ENCODE measurements at regions not wholly inside any gene's neighbourhood (a gene's known extent, or its start where the extent isn't known, plus 50 kb on each side); places are given as distances from the start of the nearest gene placed in this dataset.

- no peak for DNase-seq
Measured at GRCh38 chr21:17440969-17441368, 71.9 kb upstream of the CXADR start.

DNA sequence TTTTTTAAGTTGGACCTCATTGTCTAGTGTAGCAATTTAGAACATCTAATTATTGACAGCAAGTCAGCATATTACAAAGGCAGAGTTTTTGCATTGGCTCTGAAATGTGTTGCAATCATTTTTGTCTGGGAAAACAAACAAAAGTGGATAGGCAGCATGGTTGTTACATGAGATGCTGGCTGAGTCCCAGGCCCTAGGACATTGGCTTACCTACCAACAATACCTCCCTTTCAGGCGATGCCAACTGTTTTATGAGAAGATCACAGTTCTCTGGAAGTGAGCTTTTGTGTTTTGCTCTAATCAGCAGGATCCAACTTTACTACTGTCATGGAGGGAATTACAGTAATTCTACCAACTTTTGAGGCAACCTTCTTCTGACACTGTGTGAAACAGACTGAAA is 71.5 kb upstream of the CXADR start:
- no peak for DNase-seq

GRCh38 chr21:17442165-17442564 is 70.7 kb upstream of the CXADR start:
- DNase-seq, result no peak

DNA sequence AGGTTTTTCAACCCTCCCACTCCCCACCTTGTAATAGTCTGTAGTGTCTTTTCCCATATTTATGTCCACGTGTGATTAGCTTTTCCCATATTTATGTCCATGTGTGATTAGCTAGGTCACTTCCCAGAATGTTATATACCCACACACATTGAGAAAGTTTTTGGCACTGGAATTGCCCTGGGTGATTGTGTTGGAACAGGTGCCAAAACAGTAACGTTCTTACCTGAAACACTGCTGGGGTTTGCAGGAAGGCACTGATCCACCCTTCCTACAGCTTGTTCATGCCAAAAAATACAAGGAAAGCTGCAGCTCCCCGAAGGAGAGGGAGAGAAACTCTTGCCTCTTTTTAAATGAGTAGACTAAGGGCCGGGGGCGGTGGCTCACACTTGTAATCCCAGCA is 68.0 kb upstream of the CXADR start:
- no peak for DNase-seq

DNA sequence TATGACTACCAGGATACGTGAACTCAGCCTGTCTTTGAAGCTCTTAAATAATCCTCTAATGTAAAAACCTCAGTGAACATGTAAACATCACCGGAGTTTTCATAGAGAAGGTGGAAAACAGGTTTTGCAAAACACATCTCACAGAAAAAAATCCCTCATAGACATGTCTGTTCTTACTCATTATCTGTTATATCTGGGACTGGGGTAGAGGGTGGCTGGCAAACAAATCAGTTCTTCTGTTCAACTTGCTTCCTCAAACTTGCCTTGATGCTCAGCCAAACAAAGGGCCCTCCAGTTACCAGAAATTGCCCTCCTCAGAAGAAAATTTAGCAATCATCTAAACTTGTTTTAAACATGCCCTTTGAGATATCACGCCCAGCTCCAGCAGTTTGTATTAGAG is 66.1 kb upstream of the CXADR start:
- DNase-seq, result no peak

DNA sequence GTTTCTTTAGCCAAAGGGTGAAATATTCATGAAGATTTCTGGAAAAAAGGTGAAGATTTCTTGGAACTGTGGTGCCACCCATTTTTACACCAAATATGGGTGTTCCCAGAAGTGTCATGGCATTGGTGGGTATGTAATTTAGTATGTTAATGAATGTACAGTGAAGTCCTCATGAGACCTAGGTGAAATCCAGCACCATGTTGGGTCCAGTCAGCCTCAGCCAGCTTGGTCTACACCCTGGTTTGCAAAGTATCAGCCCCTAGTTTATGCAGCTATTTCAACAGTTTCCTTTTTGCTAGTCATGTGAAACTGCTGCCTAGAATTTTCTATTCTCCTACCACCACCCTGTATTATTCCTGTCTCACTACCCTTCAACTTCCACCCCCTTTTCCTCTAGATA is 63.1 kb upstream of the CXADR start:
- DNase-seq, result no peak

GRCh38 chr21:17451364-17451891 is 61.4 kb upstream of the CXADR start:
- DNase-seq, result peak in 1 of 2 donors; percentile 11

GRCh38 chr21:17454315-17455027 is 58.4 kb upstream of the CXADR start:
- peak in 1 of 2 donors; percentile 15 for DNase-seq

DNA sequence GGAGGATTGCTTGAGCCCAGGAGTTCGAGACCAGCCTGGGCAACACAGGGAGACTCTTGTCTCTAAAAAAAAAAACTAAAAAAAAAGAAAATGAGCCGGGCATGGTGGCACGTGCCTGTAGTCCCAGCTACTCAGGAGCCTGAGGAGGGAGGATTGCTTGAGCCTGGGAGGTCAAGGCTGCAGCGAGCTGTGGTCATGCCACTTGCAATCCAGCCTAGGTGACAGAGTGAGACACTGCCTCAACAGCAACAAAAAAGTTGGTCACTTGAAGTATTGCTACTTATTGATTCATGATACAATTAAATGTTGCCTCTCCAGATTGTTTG is 57.9 kb upstream of the CXADR start:
- no peak for DNase-seq

DNA sequence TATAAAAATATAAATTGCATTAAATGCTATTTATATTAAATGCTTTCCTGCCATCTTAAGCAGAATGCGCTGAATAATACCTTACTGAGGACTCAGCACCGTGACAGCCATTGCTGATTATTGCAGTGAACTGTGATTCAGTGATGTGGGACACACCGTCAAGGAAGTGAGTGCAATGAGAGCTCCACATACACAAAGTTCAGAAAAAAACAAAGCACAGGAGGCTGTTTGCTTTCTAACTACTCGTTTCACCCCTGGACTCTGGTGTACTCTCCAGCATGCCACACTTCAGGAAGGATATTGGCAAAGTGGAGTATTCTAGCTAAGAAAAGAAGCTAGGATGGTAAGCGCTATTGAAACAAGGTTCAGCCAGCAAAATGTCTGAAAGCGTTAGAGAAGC is 57.4 kb upstream of the CXADR start:
- DNase-seq, result no peak

GRCh38 chr21:17458279-17458678 is 54.6 kb upstream of the CXADR start:
- no peak for DNase-seq

- no peak for DNase-seq
Measured at GRCh38 chr21:17460094-17460493, 52.7 kb upstream of the CXADR start.

GRCh38 chr21:17461014-17461413 is 51.8 kb upstream of the CXADR start:
- no peak for DNase-seq

GRCh38 chr21:17461582-17461981 is 51.3 kb upstream of the CXADR start:
- DNase-seq, result no peak

- DNase-seq, result no peak
Measured at GRCh38 chr21:17462276-17462981, 50.4 kb upstream of the CXADR start.

All from CD4-positive, alpha-beta T cell treated with Interleukin-1 beta for 1 hour (primary cell).